DND-41 (cell line): ENCODE measurements at regions not wholly inside any gene's neighbourhood (a gene's known extent, or its start where the extent isn't known, plus 50 kb on each side); places are given as distances from the start of the nearest gene placed in this dataset.
A peak's percentile ranks its signal among the peaks of the same experiment; 100 is the strongest.

ENCODE experiments used
- ATAC-seq: fragments of 200-7000 bp; cut with Tn5 transposase; 3 replicates; pipeline ENCODE4 v1.9.1; 2021; ENCODE audit warnings: low read depth; ENCODE audit not compliant: insufficient read depth
- DNase-seq: peaks from one replicate; pipeline ENCODE4 v3.0.0-alpha.2; 2020
- H2AFZ ChIP-seq: 2 replicates; pipeline ENCODE4 v1.6.0; 2012; ENCODE audit warnings: low read depth, low read length
- H3K27ac ChIP-seq: 2 replicates; pipeline ENCODE4 v1.5.1; 2012; ENCODE audit warnings: low read length, inconsistent platforms
- H3K27me3 ChIP-seq: fragments of 200-600 bp; sonication (generic); 2 replicates; pipeline ENCODE4 v1.6.0; 2012; ENCODE audit warnings: low read length, mild to moderate bottlenecking, inconsistent platforms; ENCODE audit not compliant: insufficient read depth, poor library complexity
- H3K36me3 ChIP-seq: 2 replicates; pipeline ENCODE4 v1.5.1; 2012; ENCODE audit warnings: low read length, inconsistent platforms; ENCODE audit not compliant: insufficient read depth
- H3K4me1 ChIP-seq: 2 replicates; pipeline ENCODE4 v1.5.1; 2012; ENCODE audit warnings: mild to moderate bottlenecking, low read length; ENCODE audit not compliant: insufficient read depth
- H3K4me2 ChIP-seq: 2 replicates; pipeline ENCODE4 v1.6.0; 2012; ENCODE audit warnings: mild to moderate bottlenecking, moderate library complexity, low read length, inconsistent platforms; ENCODE audit not compliant: insufficient read depth
- H3K4me3 ChIP-seq, 2 experiments: fragments of 200-600 bp in 1 of 2; shearing (Covaris generic) in 1 of 2; 2 replicates each; pipeline ENCODE4 v1.5.1; 2012 to 2016; ENCODE audit warnings: inconsistent platforms in 2 of 2, low read length in 2 of 2, mild to moderate bottlenecking in 2 of 2, low read depth in 1 of 2, moderate library complexity in 1 of 2
- H3K79me2 ChIP-seq: 2 replicates; pipeline ENCODE4 v1.6.0; 2012; ENCODE audit warnings: low read length, inconsistent platforms; ENCODE audit not compliant: insufficient read depth
- H3K9ac ChIP-seq: 2 replicates; pipeline ENCODE4 v1.6.0; 2012; ENCODE audit warnings: low read depth, mild to moderate bottlenecking, inconsistent platforms, low read length, moderate library complexity
- H3K9me3 ChIP-seq: 2 replicates; pipeline ENCODE4 v1.5.1; 2012; ENCODE audit warnings: low read length, moderate library complexity, mild to moderate bottlenecking, inconsistent platforms; ENCODE audit not compliant: insufficient read depth, severe bottlenecking
- H4K20me1 ChIP-seq: 2 replicates; pipeline ENCODE4 v1.6.0; 2012; ENCODE audit warnings: low read length; ENCODE audit not compliant: insufficient read depth
- EZH2 ChIP-seq: IDR thresholded peaks from 3 replicates; pipeline ENCODE4 v1.6.1; 2012; ENCODE audit warnings: borderline replicate concordance, low read depth, mild to moderate bottlenecking, moderate library complexity, low read length, inconsistent platforms; ENCODE audit not compliant: severe bottlenecking
- TF ChIP-seq, protein P1 (sequence below): IDR thresholded peaks from 2 replicates; pipeline ENCODE4 v1.5.1; 2012; ENCODE audit warnings: borderline replicate concordance, low read length, moderate library complexity, mild to moderate bottlenecking; ENCODE audit not compliant: poor library complexity, severe bottlenecking; ENCODE audit errors: extremely low read depth

DNA sequence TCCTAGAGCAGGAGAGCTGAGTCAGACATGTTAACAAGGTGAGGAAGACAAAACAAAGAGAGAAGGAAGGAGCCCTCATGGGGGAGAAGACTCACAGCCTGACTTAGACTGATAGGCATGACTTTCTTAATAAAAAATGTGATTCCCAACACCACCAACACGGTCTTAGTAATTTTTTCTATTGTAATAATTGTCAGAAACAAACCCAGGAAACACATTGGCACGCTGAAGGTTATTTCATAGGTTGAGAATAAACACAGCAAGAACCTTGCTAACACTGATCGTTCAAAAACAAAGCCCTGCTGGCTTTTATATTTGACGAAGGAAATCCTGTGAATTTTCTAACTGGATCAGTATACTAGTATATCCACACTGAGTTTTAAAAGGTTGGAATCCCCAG, 286.8 kb downstream of the HACE1 start:
- H3K36me3 ChIP-seq, result no peaks in the 10 kb centered on the region
- H3K9ac ChIP-seq, result no peak overlapping the region
- H3K4me3 ChIP-seq, result no peak overlapping the region
- H3K27ac ChIP-seq, result no peak overlapping the region
- no peaks in the 10 kb centered on the region for H3K4me1 ChIP-seq
- H2AFZ ChIP-seq, result no peak overlapping the region
- ATAC-seq (no peak), DNase-seq (no peak)
- H3K4me2 ChIP-seq, result no peak overlapping the region
- H3K27me3 ChIP-seq, result no peaks in the 10 kb centered on the region
- no peaks in the 10 kb centered on the region for H3K79me2 ChIP-seq
- TF ChIP-seq, protein P1, sequence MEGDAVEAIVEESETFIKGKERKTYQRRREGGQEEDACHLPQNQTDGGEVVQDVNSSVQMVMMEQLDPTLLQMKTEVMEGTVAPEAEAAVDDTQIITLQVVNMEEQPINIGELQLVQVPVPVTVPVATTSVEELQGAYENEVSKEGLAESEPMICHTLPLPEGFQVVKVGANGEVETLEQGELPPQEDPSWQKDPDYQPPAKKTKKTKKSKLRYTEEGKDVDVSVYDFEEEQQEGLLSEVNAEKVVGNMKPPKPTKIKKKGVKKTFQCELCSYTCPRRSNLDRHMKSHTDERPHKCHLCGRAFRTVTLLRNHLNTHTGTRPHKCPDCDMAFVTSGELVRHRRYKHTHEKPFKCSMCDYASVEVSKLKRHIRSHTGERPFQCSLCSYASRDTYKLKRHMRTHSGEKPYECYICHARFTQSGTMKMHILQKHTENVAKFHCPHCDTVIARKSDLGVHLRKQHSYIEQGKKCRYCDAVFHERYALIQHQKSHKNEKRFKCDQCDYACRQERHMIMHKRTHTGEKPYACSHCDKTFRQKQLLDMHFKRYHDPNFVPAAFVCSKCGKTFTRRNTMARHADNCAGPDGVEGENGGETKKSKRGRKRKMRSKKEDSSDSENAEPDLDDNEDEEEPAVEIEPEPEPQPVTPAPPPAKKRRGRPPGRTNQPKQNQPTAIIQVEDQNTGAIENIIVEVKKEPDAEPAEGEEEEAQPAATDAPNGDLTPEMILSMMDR, result no peak
- TF ChIP-seq EZH2, result no peak
- no peaks in the 10 kb centered on the region for H3K9me3 ChIP-seq
- no peaks in the 10 kb centered on the region for H4K20me1 ChIP-seq

DNA sequence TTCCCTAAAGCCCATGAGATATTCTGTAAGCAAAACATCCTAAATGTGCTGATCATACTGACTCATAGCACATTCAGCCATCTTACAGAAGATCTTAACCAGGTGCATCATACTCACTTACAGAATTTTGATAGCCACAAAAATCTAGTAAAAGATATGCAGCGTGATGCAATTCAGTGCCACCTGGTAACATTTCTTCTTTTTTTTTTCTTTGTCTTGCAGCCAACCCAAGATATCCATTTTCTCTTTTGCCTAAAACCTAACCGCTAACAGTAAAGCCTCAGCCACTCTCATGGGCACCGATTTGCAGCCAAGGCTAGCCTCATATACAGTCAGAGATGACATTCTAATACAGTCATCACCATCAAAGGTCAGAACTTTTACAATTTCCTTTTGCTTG, 293.3 kb downstream of the HACE1 start:
- peak; percentile 35; the same call in 1 of the 3 replicates for ATAC-seq

GRCh38 chr6:104563306-104563705, 296.4 kb downstream of the HACE1 start:
- Histone ChIP-seq H4K20me1 (no peaks in the 10 kb centered on the region), H3K36me3 (no peaks in the 10 kb centered on the region), H2AFZ (no peak overlapping the region), H3K9ac (no peak overlapping the region), H3K79me2 (no peaks in the 10 kb centered on the region), H3K4me3 (no peak overlapping the region), H3K9me3 (no peaks in the 10 kb centered on the region), H3K27ac (no peak overlapping the region), H3K27me3 (no peaks in the 10 kb centered on the region), H3K4me1 (no peaks in the 10 kb centered on the region), H3K4me2 (no peak overlapping the region)
- no peak for TF ChIP-seq EZH2
- TF ChIP-seq, protein P1, result no peak
- DNase-seq (no peak), ATAC-seq (no peak)

More for the DNA sequence above, 293.3 kb downstream of the HACE1 start:
- no peaks in the 10 kb centered on the region for H3K79me2 ChIP-seq
- no peak overlapping the region for H2AFZ ChIP-seq
- H3K4me2 ChIP-seq, result no peak overlapping the region
- H3K27me3 ChIP-seq, result no peaks in the 10 kb centered on the region
- no peaks in the 10 kb centered on the region for H3K9me3 ChIP-seq
- H3K4me3 ChIP-seq, result no peak overlapping the region
- no peak overlapping the region for H3K9ac ChIP-seq
- no peak overlapping the region for H3K27ac ChIP-seq
- no peaks in the 10 kb centered on the region for H3K4me1 ChIP-seq
- H4K20me1 ChIP-seq, result no peaks in the 10 kb centered on the region
- TF ChIP-seq, protein P1, result no peak
- TF ChIP-seq EZH2, result no peak
- H3K36me3 ChIP-seq, result no peaks in the 10 kb centered on the region
- DNase-seq, result no peak
